SJCRH30 (cell line): ENCODE measurements at regions not wholly inside any gene's neighbourhood (a gene's known extent, or its start where the extent isn't known, plus 50 kb on each side); places are given as distances from the start of the nearest gene placed in this dataset.

Experiments
- DNase-seq, 2 experiments: peaks; one replicate each; pipeline ENCODE4 v3.0.0-alpha.2; 2015 to 2020
- H3K27ac ChIP-seq: fragments of 250-450 bp; sonication (Bioruptor Pico); 2 replicates; pipeline ENCODE4 v1.5.1; 2020; ENCODE audit warnings: mild to moderate bottlenecking, moderate library complexity
- H3K27me3 ChIP-seq: fragments of 250-450 bp; sonication (Bioruptor Pico); 2 replicates; pipeline ENCODE4 v1.5.1; 2020; ENCODE audit warnings: mild to moderate bottlenecking, moderate library complexity
- H3K36me3 ChIP-seq: fragments of 250-450 bp; sonication (Bioruptor Pico); 2 replicates; pipeline ENCODE4 v1.5.1; 2020; ENCODE audit warnings: mild to moderate bottlenecking, moderate library complexity
- H3K4me1 ChIP-seq: fragments of 250-450 bp; sonication (Bioruptor Pico); 2 replicates; pipeline ENCODE4 v1.5.1; 2020; ENCODE audit warnings: mild to moderate bottlenecking, moderate library complexity
- H3K4me3 ChIP-seq: fragments of 250-450 bp; sonication (Bioruptor Pico); 2 replicates; pipeline ENCODE4 v1.5.1; 2020; ENCODE audit warnings: mild to moderate bottlenecking, moderate library complexity
- H3K9me3 ChIP-seq: fragments of 250-450 bp; sonication (Bioruptor Pico); replicated peaks from 2 replicates; pipeline ENCODE4 v1.5.1; 2020; ENCODE audit warnings: mild to moderate bottlenecking, moderate library complexity

DNA sequence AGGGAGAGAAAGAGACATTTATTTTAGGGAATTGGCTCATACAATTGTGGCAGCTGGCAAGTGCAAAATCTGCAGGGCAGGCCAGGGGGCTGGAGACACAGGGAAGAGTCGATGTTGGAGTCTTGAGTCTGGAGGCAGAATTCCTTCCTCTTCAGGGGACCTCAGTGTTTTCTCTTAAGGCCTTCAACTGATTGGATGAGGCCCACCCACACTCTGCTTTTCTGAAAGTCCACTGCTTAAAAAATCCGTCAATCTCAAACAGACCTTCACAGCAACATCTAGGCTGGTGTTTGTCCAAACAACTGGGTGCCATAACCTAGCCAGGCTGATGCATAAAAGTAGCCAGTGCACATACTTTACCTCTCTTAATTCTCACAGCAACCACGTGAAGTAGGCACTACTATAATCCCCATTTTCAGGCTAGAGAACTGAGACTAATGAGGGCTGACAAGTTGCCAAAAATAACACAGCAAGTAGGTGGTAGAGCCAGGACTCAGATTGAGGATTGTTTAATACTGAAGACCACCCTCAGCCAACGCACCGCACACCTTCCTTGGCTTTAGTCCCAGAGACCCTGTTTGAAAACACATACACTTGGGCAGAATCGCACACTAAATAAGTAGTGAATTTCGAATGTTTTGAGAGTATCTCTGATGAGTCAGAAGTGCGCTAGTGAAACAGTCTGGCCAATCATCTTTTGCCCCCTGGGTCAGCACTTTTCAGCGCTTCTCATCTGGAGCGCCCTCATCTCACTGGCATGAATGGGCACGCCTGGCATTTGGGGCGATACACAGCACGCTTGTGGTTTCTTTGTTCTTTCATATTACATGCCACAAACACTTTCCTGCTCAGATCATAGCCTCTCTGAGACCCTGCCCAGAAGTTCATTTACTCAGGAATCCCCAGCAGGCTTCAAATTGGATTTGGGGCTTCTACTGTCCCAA is 591.4 kb downstream of the CCDC171 start:
- Histone ChIP-seq H3K4me1 (peaks cover 32% of the 10 kb centered on the region), H3K27me3 (no peaks in the 10 kb centered on the region), H3K4me3 (no peak overlapping the region), H3K9me3 (no peaks in the 10 kb centered on the region), H3K36me3 (no peaks in the 10 kb centered on the region), H3K27ac (peak overlapping the region; percentile 65)
- peak; percentile 62 to 72 for DNase-seq

DNA sequence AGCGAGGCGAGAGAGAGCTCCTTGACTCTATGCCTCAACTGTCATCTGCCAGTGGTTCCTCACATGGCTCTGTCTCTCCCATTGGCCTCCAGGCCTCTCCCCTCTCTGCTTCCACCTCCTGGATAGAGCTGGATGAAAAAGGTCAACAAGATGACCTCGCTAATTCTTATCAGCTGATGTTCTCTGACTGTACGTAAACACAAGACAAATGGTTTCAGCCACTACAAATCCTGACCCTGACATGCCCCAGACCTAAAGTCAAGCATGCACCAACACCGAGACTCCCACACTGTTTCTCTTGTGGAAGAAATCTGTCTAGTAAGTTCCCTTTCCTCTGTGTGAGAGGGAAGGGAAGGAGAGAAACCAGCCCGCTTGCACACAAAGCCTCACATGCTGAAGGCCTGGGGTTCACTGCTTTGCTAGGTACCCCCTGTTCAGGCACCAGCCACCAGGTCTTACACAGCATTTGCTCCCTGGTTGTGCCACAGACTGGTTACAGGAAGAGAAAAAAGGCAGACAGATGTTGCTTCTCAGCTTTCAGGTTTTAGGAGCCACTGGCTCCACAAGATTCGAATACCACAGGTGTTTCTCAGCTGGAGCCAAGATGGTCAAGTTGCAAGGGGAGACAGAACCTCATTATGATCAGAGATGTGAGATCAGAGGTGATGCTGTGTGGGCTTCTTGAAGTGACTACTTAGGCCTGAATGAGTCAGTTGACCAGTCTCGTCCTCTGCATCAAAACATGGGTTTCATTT is 592.5 kb downstream of the CCDC171 start:
- H3K27ac ChIP-seq, result peak overlapping the region; percentile 65
- peaks cover 21% of the 10 kb centered on the region for H3K4me1 ChIP-seq
- no peak overlapping the region for H3K4me3 ChIP-seq
- H3K27me3 ChIP-seq, result no peaks in the 10 kb centered on the region
- peak; percentile 26 to 60 for DNase-seq
- no peaks in the 10 kb centered on the region for H3K36me3 ChIP-seq
- H3K9me3 ChIP-seq, result no peaks in the 10 kb centered on the region

- no peak overlapping the region for H3K27ac ChIP-seq
- no peaks in the 10 kb centered on the region for H3K36me3 ChIP-seq
- DNase-seq, result no peak
- peaks cover 34% of the 10 kb centered on the region for H3K4me1 ChIP-seq
- no peaks in the 10 kb centered on the region for H3K9me3 ChIP-seq
- no peaks in the 10 kb centered on the region for H3K27me3 ChIP-seq
- H3K4me3 ChIP-seq, result no peak overlapping the region
Measured at GRCh38 chr9:16147726-16148125, 594.9 kb downstream of the CCDC171 start.

DNA sequence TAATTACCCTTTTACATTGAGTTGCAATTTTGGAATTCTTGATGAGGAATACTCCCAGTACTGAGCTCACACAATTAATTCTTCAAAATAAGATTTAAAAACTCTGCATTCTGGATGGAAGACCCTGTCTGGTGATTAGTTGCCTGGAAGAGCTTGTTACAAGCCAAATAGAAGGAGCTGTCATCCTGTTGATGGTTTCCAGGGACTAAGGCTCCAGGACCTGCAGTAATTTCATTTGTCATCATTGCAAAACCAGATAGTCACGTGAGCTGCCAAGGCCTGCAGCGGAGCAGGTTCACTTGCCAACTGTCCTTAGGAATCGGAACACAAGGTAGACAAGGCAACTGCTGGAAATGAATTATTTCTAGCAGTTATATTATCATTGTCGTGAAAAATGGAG is 597.7 kb downstream of the CCDC171 start:
- no peak overlapping the region for H3K27ac ChIP-seq

DNA sequence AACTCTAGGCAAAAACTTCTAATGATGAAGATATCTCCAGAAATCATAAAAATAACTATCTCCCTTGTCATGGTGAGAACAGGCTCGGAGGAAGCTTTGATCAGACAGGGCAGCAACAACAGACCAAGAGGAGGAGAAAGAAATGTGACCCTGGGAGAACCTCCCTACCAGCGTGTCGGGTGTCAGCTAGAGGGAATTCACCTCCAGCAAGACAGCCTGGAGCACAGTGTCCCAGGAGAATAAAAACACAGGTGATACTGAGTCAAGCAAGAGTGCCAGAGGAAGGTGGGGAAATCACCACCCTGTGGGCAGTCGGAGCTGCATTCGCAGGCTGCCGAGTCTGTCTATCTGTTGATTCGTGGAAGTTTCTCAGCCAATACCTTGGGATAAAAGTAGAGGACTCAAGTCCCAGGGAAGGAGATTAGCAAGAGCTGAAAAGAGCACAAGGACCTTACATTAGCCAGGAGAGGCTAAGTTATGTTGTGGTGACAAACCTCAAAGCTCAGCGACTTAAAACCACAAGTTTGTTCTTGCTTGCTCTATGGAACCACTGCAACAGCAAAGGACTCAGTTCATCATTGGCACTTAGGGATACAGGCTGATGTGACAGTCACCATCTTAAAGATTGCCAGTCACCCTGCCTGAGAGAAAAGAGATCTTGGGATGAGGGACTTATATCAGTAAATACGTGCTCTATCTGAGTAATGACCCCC is 598.3 kb downstream of the CCDC171 start:
- Histone ChIP-seq H3K27ac (no peak overlapping the region), H3K4me1 (peaks cover 24% of the 10 kb centered on the region), H3K4me3 (no peak overlapping the region), H3K9me3 (no peaks in the 10 kb centered on the region), H3K27me3 (no peaks in the 10 kb centered on the region), H3K36me3 (no peaks in the 10 kb centered on the region)
- no peak for DNase-seq

More for the DNA sequence above, 597.7 kb downstream of the CCDC171 start:
- no peak for DNase-seq
- Histone ChIP-seq H3K4me1 (peaks cover 26% of the 10 kb centered on the region), H3K36me3 (no peaks in the 10 kb centered on the region), H3K27me3 (no peaks in the 10 kb centered on the region), H3K4me3 (no peak overlapping the region), H3K9me3 (no peaks in the 10 kb centered on the region)

DNA sequence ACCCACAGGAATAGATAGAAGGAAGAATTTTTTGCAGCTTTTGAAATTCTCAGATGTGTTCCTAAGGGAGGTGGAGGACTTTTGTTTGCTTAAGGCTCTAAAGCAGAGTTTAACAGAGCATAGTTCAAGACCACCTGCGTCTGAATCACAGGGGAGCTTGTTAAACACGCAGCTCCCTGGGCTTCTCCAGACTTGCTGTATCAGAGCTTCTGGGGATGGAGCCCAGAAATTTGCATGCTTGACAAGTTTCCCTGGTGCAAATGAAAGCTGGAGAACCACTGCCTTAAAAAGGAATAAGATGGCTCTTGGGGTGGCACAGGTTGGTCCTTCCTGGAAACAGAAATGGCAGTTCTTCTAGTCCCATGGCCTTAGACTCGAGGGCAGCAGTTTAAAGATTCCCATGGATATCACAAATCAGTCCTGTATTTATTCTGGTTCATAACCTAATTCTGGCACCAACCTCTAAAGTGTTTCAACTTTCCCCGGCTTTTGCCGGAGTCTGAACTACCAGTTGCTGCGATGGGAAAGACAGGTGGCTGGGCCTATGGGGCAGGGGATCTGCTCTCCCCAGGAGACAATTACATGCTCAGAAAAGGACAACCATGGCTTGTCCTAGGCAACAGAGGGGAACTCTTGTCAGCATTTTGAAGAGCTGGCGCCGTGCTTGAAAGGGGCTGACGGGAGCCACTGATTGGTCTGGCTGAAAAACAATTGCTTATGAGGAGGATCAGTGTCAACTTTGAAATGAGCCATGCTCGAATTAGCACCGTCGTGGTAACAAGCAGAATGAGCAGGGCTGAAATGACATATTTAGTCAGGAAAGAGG is 599.6 kb downstream of the CCDC171 start:
- no peaks in the 10 kb centered on the region for H3K36me3 ChIP-seq
- no peaks in the 10 kb centered on the region for H3K27me3 ChIP-seq
- H3K9me3 ChIP-seq, result no peaks in the 10 kb centered on the region
- peaks cover 24% of the 10 kb centered on the region for H3K4me1 ChIP-seq
- H3K4me3 ChIP-seq, result peak overlapping the region; percentile 12
- H3K27ac ChIP-seq, result peak overlapping the region; percentile 79
- peak; percentile 80 to 87 for DNase-seq

DNA sequence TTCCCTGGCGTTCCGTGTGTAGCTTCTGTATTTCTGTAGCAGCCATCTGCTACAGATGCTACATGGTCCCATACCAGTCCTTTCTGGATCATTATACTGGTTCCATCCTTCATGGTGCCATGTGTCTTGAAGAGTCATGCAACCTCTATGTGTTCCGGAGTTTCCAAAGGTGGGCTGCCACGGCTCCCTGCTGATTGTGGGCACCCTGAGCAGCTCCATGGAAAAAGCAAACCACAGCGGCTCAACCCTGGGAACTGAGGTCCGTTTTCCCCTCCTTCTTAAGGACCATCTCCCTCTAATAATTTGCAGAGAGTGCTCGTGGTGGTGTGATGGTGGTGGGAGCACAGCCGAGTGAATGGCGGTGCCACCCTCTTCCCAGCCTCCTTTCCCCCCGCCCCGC is 600.4 kb downstream of the CCDC171 start:
- peaks cover 24% of the 10 kb centered on the region for H3K4me1 ChIP-seq
- H3K27ac ChIP-seq, result peak overlapping the region; percentile 79
- H3K36me3 ChIP-seq, result no peaks in the 10 kb centered on the region

DNA sequence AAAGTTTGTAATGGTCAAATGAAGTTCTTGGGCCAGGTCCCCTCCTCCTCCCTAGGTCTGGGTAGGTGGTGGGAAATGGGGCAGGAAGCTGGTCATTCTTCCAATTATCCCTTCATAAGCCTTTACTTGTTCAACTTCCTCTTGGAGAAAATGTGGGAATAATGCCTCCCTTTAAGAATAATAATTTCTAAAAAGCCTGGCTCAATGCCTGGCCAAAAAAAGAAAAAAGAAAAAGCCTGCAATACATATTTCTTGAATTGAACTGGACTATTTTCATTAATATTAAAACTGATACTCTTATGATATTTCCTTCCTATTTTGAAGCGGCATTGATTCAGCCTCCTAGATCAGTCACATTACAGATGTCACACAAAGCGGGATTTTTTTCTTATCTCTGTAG is 600.9 kb downstream of the CCDC171 start:
- H3K9me3 ChIP-seq, result no peaks in the 10 kb centered on the region
- H3K27ac ChIP-seq, result no peak overlapping the region; the same call in 1 of the 2 replicates
- peaks cover 24% of the 10 kb centered on the region for H3K4me1 ChIP-seq
- no peak for DNase-seq
- no peaks in the 10 kb centered on the region for H3K36me3 ChIP-seq
- H3K27me3 ChIP-seq, result no peaks in the 10 kb centered on the region
- H3K4me3 ChIP-seq, result no peak overlapping the region

More for the DNA sequence above, 600.4 kb downstream of the CCDC171 start:
- no peaks in the 10 kb centered on the region for H3K9me3 ChIP-seq
- no peaks in the 10 kb centered on the region for H3K27me3 ChIP-seq
- H3K4me3 ChIP-seq, result peak overlapping the region; percentile 12
- DNase-seq, result no peak

DNA sequence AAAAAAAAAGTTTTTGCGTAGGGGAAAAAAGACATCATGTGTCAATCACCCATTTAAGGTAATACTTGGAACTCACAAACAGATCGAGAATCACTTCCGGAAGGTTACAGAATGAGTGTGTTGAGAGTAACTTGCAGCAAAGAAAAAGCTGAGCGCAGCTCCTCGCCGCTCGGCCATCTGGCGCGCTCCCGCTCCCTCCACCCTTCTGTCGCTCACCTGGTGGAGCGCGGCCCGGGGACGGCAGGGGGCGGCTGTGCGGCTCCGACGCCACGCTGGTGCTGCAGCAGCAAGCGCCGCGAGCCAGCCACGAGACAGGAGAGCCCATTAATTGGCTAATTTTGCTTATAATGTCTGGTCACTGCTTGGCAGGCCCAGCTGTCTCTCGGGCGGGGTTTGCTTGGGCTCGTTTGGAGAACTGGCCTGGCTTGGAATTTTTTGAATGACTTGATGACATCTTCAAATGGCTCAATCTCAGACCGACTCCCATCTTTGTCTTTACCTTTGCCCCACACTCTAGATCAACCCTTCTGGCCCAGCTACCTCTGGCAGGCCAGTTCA is 601.8 kb downstream of the CCDC171 start:
- H3K27me3 ChIP-seq, result no peaks in the 10 kb centered on the region
- H3K9me3 ChIP-seq, result no peaks in the 10 kb centered on the region
- H3K27ac ChIP-seq, result no peak overlapping the region
- H3K4me1 ChIP-seq, result peaks cover 24% of the 10 kb centered on the region
- no peak for DNase-seq
- H3K36me3 ChIP-seq, result no peaks in the 10 kb centered on the region
- no peak overlapping the region for H3K4me3 ChIP-seq

DNA sequence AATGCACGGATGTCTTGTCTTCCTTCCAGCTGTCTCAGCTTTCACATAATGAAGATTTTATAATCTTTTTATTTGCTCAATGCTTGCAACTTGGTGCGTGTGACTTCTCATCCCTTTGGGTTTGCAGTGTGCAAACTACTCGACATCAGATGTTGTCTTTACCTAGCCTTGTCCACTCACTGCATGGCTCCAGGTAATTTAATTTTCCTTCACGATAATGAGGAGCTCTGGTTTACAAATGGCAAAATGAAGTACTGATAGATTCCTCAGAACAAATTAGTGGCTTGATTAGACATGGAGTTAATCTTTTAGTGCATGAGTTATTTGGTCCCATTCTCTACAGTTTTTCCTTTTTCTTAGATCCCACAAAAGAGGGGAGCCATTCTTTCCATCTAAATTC is 603.0 kb downstream of the CCDC171 start:
- H3K9me3 ChIP-seq, result no peaks in the 10 kb centered on the region
- H3K27me3 ChIP-seq, result no peaks in the 10 kb centered on the region
- no peak for DNase-seq
- H3K36me3 ChIP-seq, result no peaks in the 10 kb centered on the region
- peaks cover 24% of the 10 kb centered on the region for H3K4me1 ChIP-seq
- H3K4me3 ChIP-seq, result no peak overlapping the region
- H3K27ac ChIP-seq, result no peak overlapping the region

DNA sequence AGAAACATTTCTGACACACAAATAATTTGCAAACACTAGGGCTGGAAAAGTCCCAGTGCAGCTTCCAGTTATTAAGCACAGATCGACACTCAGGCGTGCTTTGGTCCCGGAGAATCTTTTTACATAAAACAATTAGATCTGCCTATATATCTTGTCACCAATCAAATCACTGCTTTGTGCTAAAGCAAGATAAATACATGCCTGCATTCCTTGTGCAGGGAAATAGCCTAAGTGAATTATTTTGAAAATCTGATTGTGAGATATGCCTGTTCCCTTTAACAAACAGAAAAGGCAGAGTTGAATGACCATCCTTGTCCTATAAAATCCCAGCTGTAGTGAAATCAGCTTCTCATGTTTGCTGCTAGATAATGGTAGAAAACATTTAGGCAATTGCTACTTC is 604.4 kb downstream of the CCDC171 start:
- Histone ChIP-seq H3K27me3 (no peaks in the 10 kb centered on the region), H3K4me3 (no peak overlapping the region), H3K27ac (no peak overlapping the region), H3K4me1 (peaks cover 13% of the 10 kb centered on the region), H3K9me3 (no peaks in the 10 kb centered on the region), H3K36me3 (no peaks in the 10 kb centered on the region)
- no peak for DNase-seq

DNA sequence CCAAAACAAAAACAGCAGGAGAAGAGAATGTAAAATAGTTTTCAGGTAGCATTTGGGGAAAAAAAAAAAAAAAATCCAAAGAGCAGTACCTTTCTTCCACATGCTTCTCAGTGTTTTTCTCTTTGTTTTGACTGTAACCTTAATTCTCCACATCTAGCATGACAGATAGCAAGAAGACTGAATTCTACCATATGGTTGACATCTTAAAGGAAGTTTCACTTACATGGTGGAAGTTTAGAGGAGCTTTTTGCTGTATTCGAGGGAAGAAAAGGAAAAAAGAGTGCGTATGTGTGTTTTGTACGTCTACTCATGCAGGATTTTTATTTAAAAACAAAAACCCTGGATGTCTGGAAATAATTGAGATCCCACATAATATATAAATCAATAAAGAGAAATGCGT is 604.8 kb downstream of the CCDC171 start:
- Histone ChIP-seq H3K4me3 (no peak overlapping the region), H3K27me3 (no peaks in the 10 kb centered on the region), H3K4me1 (peaks cover 9% of the 10 kb centered on the region), H3K36me3 (no peaks in the 10 kb centered on the region), H3K27ac (no peak overlapping the region), H3K9me3 (no peaks in the 10 kb centered on the region)
- DNase-seq, result no peak

GRCh38 chr9:16158093-16158492 is 605.2 kb downstream of the CCDC171 start:
- Histone ChIP-seq H3K4me3 (no peak overlapping the region), H3K36me3 (no peaks in the 10 kb centered on the region), H3K27me3 (no peaks in the 10 kb centered on the region), H3K9me3 (no peaks in the 10 kb centered on the region), H3K4me1 (peaks cover 6% of the 10 kb centered on the region), H3K27ac (no peak overlapping the region)
- DNase-seq, result no peak

- Histone ChIP-seq H3K4me3 (no peak overlapping the region), H3K4me1 (no peaks in the 10 kb centered on the region), H3K27ac (no peak overlapping the region), H3K9me3 (no peaks in the 10 kb centered on the region), H3K27me3 (no peaks in the 10 kb centered on the region), H3K36me3 (no peaks in the 10 kb centered on the region)
- no peak for DNase-seq
Measured at GRCh38 chr9:16161483-16161882, 608.6 kb downstream of the CCDC171 start.
